SK-N-SH (cell line): ENCODE measurements at regions not wholly inside any gene's neighbourhood (a gene's known extent, or its start where the extent isn't known, plus 50 kb on each side); places are given as distances from the start of the nearest gene placed in this dataset.

ENCODE experiments used
- CTCF ChIA-PET: fragments of 300-600, 350-600 bp; formaldehyde crosslinking; extraction: SDS; loops from one replicate; lab custom pipeline; 2021; lab: Yijun Ruan, JAX
- POLR2A ChIA-PET: fragments of 350-600 bp; sonication (Branson Sonifier 250); formaldehyde crosslinking; extraction: SDS; loops from one replicate; lab custom pipeline; 2020; ENCODE audit warnings: antibody characterized with exemption, inconsistent platforms; lab: Yijun Ruan, JAX
- DNase-seq: peaks from one replicate; pipeline ENCODE4 v3.0.0; 2012
- H2AFZ ChIP-seq: fragments of 200-600 bp; sonication (generic); 2 replicates; pipeline ENCODE4 v1.8.1; 2016; ENCODE audit warnings: antibody characterized with exemption, mild to moderate bottlenecking, low read depth
- H3F3A ChIP-seq: fragments of 200-600 bp; sonication (generic); replicated peaks from 2 replicates; pipeline ENCODE3; 2016; ENCODE audit warnings: antibody characterized with exemption, mild to moderate bottlenecking; ENCODE audit not compliant: insufficient read depth
- H3K27ac ChIP-seq, 2 experiments: fragments of 200-500 bp in 1 of 2; fragments of 200-600 bp in 1 of 2; sonication (Bioruptor generic) in 1 of 2; sonication (generic), shearing (Covaris generic) in 1 of 2; 2 replicates each; pipeline versions ENCODE4 v1.5.1 to v1.6.1; 2014 to 2016; ENCODE audit warnings: low read depth in 2 of 2, inconsistent platforms in 1 of 2, low read length in 1 of 2, mild to moderate bottlenecking in 1 of 2, mixed read lengths in 1 of 2
- H3K27me3 ChIP-seq: fragments of 200-600 bp; sonication (generic), shearing (Covaris generic); 2 replicates; pipeline ENCODE4 v1.6.1; 2016; ENCODE audit warnings: mixed run types; ENCODE audit not compliant: insufficient read depth
- H3K36me3 ChIP-seq, 2 experiments: fragments of 200-500 bp in 1 of 2; fragments of 200-600 bp in 1 of 2; sonication (Bioruptor generic) in 1 of 2; sonication (generic) in 1 of 2; replicated peaks in 1 of 2; 2 replicates each; pipeline versions ENCODE3 to v1.5.1; 2014 to 2016; ENCODE audit warnings: low read length in 1 of 2, mild to moderate bottlenecking in 1 of 2; ENCODE audit not compliant: insufficient read depth in 2 of 2, control insufficient read depth in 1 of 2
- H3K4me1 ChIP-seq, 2 experiments: fragments of 200-500 bp in 1 of 2; fragments of 200-600 bp in 1 of 2; sonication (Bioruptor generic) in 1 of 2; sonication (generic), shearing (Covaris generic) in 1 of 2; 2 replicates each; pipeline versions ENCODE4 v1.5.1 to v1.6.1; 2014 to 2016; ENCODE audit warnings: low read depth in 1 of 2, low read length in 1 of 2, mixed run types in 1 of 2; ENCODE audit not compliant: insufficient read depth in 2 of 2, control insufficient read depth in 1 of 2
- H3K4me2 ChIP-seq: fragments of 200-600 bp; sonication (generic), shearing (Covaris generic); 2 replicates; pipeline ENCODE4 v1.6.1; 2017; ENCODE audit warnings: mixed run types
- H3K4me3 ChIP-seq, 2 experiments: fragments of 200-500 bp in 1 of 2; fragments of 200-600 bp in 1 of 2; sonication (Bioruptor generic) in 1 of 2; sonication (generic), shearing (Covaris generic) in 1 of 2; 2 replicates each; pipeline versions ENCODE4 v1.5.1 to v1.8.1; 2014 to 2016; ENCODE audit warnings: low read depth in 2 of 2, inconsistent platforms in 1 of 2, low read length in 1 of 2, mild to moderate bottlenecking in 1 of 2, mixed read lengths in 1 of 2, moderate library complexity in 1 of 2
- H3K79me2 ChIP-seq: fragments of 200-600 bp; sonication (generic); 2 replicates; pipeline ENCODE4 v1.8.1; 2017; ENCODE audit warnings: mild to moderate bottlenecking; ENCODE audit not compliant: insufficient read depth
- H3K9ac ChIP-seq: fragments of 200-600 bp; sonication (generic); 2 replicates; pipeline ENCODE4 v1.6.1; 2017; ENCODE audit warnings: mixed run types
- H3K9me2 ChIP-seq: fragments of 200-600 bp; sonication (generic); 2 replicates; pipeline ENCODE4 v1.6.1; 2017; ENCODE audit warnings: mixed run types
- H3K9me3 ChIP-seq: fragments of 200-600 bp; sonication (generic); 2 replicates; pipeline ENCODE4 v1.6.1; 2017; ENCODE audit warnings: mixed run types, mild to moderate bottlenecking, moderate library complexity
- H4K20me1 ChIP-seq: fragments of 200-600 bp; sonication (generic); 2 replicates; pipeline ENCODE4 v1.6.1; 2017; ENCODE audit warnings: mild to moderate bottlenecking, mixed run types; ENCODE audit not compliant: insufficient read depth
- FOXM1 ChIP-seq: IDR thresholded peaks from 2 replicates; pipeline ENCODE4 v1.4.0; 2012; ENCODE audit warnings: low read depth, mild to moderate bottlenecking
- JUND ChIP-seq: IDR thresholded peaks from 2 replicates; pipeline ENCODE4 v1.4.0; 2012
- NFIC ChIP-seq: IDR thresholded peaks from 2 replicates; pipeline ENCODE4 v1.4.0; 2012; ENCODE audit warnings: borderline replicate concordance
- NRF1 ChIP-seq: IDR thresholded peaks from 2 replicates; pipeline ENCODE4 v1.6.1; 2012; ENCODE audit warnings: low read depth, mild to moderate bottlenecking, low read length
- RCOR1 ChIP-seq: fragments of 150-350 bp; IDR thresholded peaks from 2 replicates; pipeline ENCODE4 v1.6.1; 2017; ENCODE audit warnings: antibody characterized with exemption, low read length
- RFX5 ChIP-seq: IDR thresholded peaks from 2 replicates; pipeline ENCODE4 v1.6.1; 2012; ENCODE audit warnings: mild to moderate bottlenecking, improper control_type of control experiment, low read length
- RXRA ChIP-seq: IDR thresholded peaks from 2 replicates; pipeline ENCODE4 v1.4.0; 2012; ENCODE audit warnings: low read depth, mild to moderate bottlenecking, borderline replicate concordance
- SIN3A ChIP-seq: IDR thresholded peaks from 2 replicates; pipeline ENCODE4 v1.6.1; 2012; ENCODE audit warnings: low read depth, mild to moderate bottlenecking, low read length, moderate library complexity, borderline replicate concordance
- SMC3 ChIP-seq: IDR thresholded peaks from 2 replicates; pipeline ENCODE4 v1.6.1; 2012; ENCODE audit warnings: low read depth, low read length, improper control_type of control experiment
- TAF1 ChIP-seq: IDR thresholded peaks from 2 replicates; pipeline ENCODE4 v1.6.1; 2012; ENCODE audit warnings: low read depth, mild to moderate bottlenecking, low read length, moderate library complexity, borderline replicate concordance
- YY1 ChIP-seq: IDR thresholded peaks from 2 replicates; pipeline ENCODE4 v1.4.0; 2012; ENCODE audit warnings: low read depth, mild to moderate bottlenecking
- WGBS: methylation state at CpG from one replicate; pipeline ENCODE4 v1.1.6; 2017; ENCODE audit warnings: low lambda C conversion rate; 5-methylcytosine and 5-hydroxymethylcytosine counted together
- TF ChIP-seq, protein P1 (sequence below): IDR thresholded peaks from 2 replicates; pipeline ENCODE4 v1.4.0; 2012; ENCODE audit warnings: low read depth, borderline replicate concordance
- TF ChIP-seq, protein P2 (sequence below): fragments of 200-600 bp; sonication (generic); IDR thresholded peaks from 2 replicates; pipeline ENCODE4 v1.6.1; 2017; ENCODE audit warnings: antibody characterized with exemption, mild to moderate bottlenecking, moderate library complexity
- TF ChIP-seq, protein P3 (sequence below): IDR thresholded peaks from 2 replicates; pipeline ENCODE4 v1.6.1; 2012; ENCODE audit warnings: mild to moderate bottlenecking, low read depth, low read length, moderate library complexity

DNA sequence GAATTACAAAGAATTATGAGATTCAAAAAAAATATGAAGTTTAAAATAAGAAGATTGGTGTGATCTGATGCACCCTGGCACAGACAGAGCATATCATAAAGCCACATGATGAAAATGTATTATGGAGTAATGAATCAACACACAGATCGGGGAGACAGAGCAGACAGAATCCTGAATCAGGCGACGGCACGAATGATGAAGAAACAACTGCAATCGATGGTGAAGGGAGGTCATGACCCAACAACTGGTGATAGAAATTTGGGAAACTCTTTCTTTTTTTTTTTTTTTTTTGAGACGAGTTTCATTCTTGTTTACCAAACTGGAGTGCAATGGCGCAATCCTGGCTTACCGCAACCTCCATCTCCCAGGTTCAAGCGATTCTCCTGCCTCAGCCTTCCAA lies 1054.0 kb downstream of the TYW1 start (continued):
- TF ChIP-seq, protein P1, sequence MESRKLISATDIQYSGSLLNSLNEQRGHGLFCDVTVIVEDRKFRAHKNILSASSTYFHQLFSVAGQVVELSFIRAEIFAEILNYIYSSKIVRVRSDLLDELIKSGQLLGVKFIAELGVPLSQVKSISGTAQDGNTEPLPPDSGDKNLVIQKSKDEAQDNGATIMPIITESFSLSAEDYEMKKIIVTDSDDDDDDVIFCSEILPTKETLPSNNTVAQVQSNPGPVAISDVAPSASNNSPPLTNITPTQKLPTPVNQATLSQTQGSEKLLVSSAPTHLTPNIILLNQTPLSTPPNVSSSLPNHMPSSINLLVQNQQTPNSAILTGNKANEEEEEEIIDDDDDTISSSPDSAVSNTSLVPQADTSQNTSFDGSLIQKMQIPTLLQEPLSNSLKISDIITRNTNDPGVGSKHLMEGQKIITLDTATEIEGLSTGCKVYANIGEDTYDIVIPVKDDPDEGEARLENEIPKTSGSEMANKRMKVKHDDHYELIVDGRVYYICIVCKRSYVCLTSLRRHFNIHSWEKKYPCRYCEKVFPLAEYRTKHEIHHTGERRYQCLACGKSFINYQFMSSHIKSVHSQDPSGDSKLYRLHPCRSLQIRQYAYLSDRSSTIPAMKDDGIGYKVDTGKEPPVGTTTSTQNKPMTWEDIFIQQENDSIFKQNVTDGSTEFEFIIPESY: no peak
- TF ChIP-seq TAF1: no peak
- no peak for TF ChIP-seq JUND
- TF ChIP-seq, protein P2, sequence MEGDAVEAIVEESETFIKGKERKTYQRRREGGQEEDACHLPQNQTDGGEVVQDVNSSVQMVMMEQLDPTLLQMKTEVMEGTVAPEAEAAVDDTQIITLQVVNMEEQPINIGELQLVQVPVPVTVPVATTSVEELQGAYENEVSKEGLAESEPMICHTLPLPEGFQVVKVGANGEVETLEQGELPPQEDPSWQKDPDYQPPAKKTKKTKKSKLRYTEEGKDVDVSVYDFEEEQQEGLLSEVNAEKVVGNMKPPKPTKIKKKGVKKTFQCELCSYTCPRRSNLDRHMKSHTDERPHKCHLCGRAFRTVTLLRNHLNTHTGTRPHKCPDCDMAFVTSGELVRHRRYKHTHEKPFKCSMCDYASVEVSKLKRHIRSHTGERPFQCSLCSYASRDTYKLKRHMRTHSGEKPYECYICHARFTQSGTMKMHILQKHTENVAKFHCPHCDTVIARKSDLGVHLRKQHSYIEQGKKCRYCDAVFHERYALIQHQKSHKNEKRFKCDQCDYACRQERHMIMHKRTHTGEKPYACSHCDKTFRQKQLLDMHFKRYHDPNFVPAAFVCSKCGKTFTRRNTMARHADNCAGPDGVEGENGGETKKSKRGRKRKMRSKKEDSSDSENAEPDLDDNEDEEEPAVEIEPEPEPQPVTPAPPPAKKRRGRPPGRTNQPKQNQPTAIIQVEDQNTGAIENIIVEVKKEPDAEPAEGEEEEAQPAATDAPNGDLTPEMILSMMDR: no peak
- TF ChIP-seq SMC3: no peak
- no peak for TF ChIP-seq YY1
- TF ChIP-seq, protein P3, sequence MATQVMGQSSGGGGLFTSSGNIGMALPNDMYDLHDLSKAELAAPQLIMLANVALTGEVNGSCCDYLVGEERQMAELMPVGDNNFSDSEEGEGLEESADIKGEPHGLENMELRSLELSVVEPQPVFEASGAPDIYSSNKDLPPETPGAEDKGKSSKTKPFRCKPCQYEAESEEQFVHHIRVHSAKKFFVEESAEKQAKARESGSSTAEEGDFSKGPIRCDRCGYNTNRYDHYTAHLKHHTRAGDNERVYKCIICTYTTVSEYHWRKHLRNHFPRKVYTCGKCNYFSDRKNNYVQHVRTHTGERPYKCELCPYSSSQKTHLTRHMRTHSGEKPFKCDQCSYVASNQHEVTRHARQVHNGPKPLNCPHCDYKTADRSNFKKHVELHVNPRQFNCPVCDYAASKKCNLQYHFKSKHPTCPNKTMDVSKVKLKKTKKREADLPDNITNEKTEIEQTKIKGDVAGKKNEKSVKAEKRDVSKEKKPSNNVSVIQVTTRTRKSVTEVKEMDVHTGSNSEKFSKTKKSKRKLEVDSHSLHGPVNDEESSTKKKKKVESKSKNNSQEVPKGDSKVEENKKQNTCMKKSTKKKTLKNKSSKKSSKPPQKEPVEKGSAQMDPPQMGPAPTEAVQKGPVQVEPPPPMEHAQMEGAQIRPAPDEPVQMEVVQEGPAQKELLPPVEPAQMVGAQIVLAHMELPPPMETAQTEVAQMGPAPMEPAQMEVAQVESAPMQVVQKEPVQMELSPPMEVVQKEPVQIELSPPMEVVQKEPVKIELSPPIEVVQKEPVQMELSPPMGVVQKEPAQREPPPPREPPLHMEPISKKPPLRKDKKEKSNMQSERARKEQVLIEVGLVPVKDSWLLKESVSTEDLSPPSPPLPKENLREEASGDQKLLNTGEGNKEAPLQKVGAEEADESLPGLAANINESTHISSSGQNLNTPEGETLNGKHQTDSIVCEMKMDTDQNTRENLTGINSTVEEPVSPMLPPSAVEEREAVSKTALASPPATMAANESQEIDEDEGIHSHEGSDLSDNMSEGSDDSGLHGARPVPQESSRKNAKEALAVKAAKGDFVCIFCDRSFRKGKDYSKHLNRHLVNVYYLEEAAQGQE: no peak
- no peak for TF ChIP-seq RXRA

DNA sequence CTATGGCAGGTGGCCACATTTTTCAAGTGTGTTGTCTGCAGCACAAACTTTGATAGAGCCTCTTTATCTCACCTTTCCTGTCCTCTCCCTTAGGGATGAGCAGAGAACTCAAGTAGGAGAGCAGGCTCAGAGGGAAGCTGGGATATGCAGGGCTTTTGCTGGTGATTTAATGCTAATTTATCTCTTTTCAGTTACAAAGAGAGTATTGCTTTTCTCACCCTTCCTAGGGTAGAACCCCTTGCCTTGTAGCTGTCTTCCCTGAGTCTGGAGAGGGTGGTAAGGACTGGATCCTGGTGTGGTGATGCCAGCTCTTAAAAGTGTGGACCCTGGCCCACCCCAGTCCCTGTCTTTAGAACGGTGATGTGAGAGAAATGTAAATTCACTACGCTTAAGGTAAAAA lies 1061.4 kb downstream of the TYW1 start:
- H3F3A ChIP-seq: no peaks in the 10 kb centered on the region
- H3K9me2 ChIP-seq: no peaks in the 10 kb centered on the region
- DNase-seq: no peak
- H3K4me1 ChIP-seq: no peaks in the 10 kb centered on the region
- no peak overlapping the region for H3K27ac ChIP-seq
- H4K20me1 ChIP-seq: no peaks in the 10 kb centered on the region
- no peak overlapping the region for H2AFZ ChIP-seq
- no peak overlapping the region for H3K9ac ChIP-seq
- ChIA-PET CTCF (interaction anchor here (1.6 kb wide), 1 partner anchor 13 kb away, joined by 4 read pairs; no protein-coding TSS in a partner anchor), POLR2A (no interaction called here)
- WGBS: 66% methylated on average over 2 of the region's 2 CpGs
- H3K79me2 ChIP-seq: no peaks in the 10 kb centered on the region
- no peaks in the 10 kb centered on the region for H3K9me3 ChIP-seq
- no peak overlapping the region for H3K4me3 ChIP-seq
- no peak overlapping the region for H3K4me2 ChIP-seq
- H3K27me3 ChIP-seq: no peaks in the 10 kb centered on the region
- no peaks in the 10 kb centered on the region for H3K36me3 ChIP-seq
- TF ChIP-seq, protein P1: no peak
- no peak for TF ChIP-seq NFIC
- TF ChIP-seq SMC3: no peak
- no peak for TF ChIP-seq RXRA
- TF ChIP-seq SIN3A: no peak
- TF ChIP-seq, protein P2: no peak
- TF ChIP-seq RFX5: no peak
- TF ChIP-seq, protein P3: no peak
- TF ChIP-seq FOXM1: no peak
- no peak for TF ChIP-seq NRF1
- no peak for TF ChIP-seq RCOR1
